ENCODE measurements at regions not wholly inside any gene's neighbourhood (a gene's known extent, or its start where the extent isn't known, plus 50 kb on each side); places are given as distances from the start of the nearest gene placed in this dataset.

DNA sequence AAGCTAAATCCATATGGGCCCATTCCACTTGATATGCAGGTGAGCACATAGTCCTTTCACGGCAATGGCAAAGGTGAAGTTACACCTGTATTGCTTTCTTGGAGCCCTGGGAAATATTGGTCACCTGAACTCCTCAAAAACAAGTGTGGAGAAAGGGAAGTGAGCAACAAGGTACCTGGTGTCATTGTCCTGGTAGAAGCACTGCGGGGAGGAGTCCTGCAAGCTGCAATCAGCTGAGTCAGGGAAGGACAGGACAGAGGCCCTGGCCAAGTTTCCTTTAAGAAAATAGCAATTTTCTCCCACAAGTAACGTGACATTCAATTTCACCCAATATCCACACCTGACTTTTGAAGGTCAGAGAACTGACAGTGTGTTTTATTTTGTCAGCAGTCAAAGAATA is 389.1 kb downstream of the IRS2 start:
- ATAC-seq (ENCODE audit: low read depth) (no peak), DNase-seq (no peak)
- Histone ChIP-seq H3K9ac (ENCODE audit: low read depth, low read length) (no peak overlapping the region), H3K79me1 (ENCODE audit: low read depth in 1 of 2, low read length in 2 of 2) (no peaks in the 10 kb centered on the region), H3K4me3 (ENCODE audit: insufficient read depth, low read depth, low read length) (no peak overlapping the region), H2AFZ (replicated peaks; ENCODE audit: low read length, poor library complexity) (no peak overlapping the region), H3K36me3 (ENCODE audit: control insufficient read depth, insufficient read depth, low read length) (no peaks in the 10 kb centered on the region), H2BK15ac (ENCODE audit: low read depth, low read length) (no peak overlapping the region), H3K27ac (ENCODE audit: insufficient read depth, low read length) (no peak overlapping the region), H3K18ac (ENCODE audit: low read depth, low read length) (no peak overlapping the region), H3K9me3 (ENCODE audit: control insufficient read depth, insufficient read depth, low read length) (no peaks in the 10 kb centered on the region), H3K56ac (ENCODE audit: extremely low read depth, insufficient read depth, low read length) (no peak overlapping the region), H3K9me1 (ENCODE audit: insufficient read depth, low read length) (no peaks in the 10 kb centered on the region), H4K91ac (ENCODE audit: insufficient read depth, low read depth, low read length) (no peak overlapping the region), H2AK5ac (ENCODE audit: low read depth, low read length) (no peak overlapping the region), H2AK9ac (replicated peaks; ENCODE audit: low read depth, low read length, poor library complexity) (no peak overlapping the region), H3K4me1 (ENCODE audit: control insufficient read depth, insufficient read depth, low read length) (no peaks in the 10 kb centered on the region), H2BK5ac (ENCODE audit: low read depth, low read length, poor library complexity, severe bottlenecking) (no peak overlapping the region), H4K8ac (ENCODE audit: low read depth in 2 of 2, low read length in 2 of 2) (no peak overlapping the region), H3K14ac (replicated peaks; ENCODE audit: low read depth, low read length) (no peak overlapping the region), H4K5ac (ENCODE audit: low read depth, low read length) (no peak overlapping the region), H3K23ac (ENCODE audit: low read depth, low read length) (no peak overlapping the region), H3K27me3 (ENCODE audit: control insufficient read depth, insufficient read depth, low read length) (no peaks in the 10 kb centered on the region), H2BK20ac (ENCODE audit: low read depth, low read length) (no peak overlapping the region), H2BK120ac (ENCODE audit: low read depth, low read length) (no peak overlapping the region), H3K4ac (ENCODE audit: low read depth, low read length) (no peak overlapping the region), H4K20me1 (ENCODE audit: insufficient read depth, low read length) (no peaks in the 10 kb centered on the region), H3K4me2 (ENCODE audit: low read depth, low read length) (no peak overlapping the region)
- intact Hi-C loops (cut with micrococcal nuclease): loop anchor here (10.0 kb wide), 1 partner anchor 228 kb away; no protein-coding TSS in a partner anchor
- POLR2A ChIA-PET (ENCODE audit: unreplicated experiment): no interaction called here
- in situ Hi-C loops (cut with MboI; ENCODE audit: low sequenced_read_pairs): no loop called here
- dilution Hi-C loops (cut with HindIII; ENCODE audit: low sequenced_read_pairs, unreplicated experiment): no loop called here
- no TSS peak for BruUV-seq (replicated peaks)
- no peak for TF ChIP-seq CEBPB (IDR thresholded peaks at IDR 0.05; ENCODE audit: low read depth, low read length)
- TF ChIP-seq MAFK (IDR thresholded peaks at IDR 0.05; ENCODE audit: low read depth, low read length): no peak
- no peak for TF ChIP-seq RCOR1 (IDR thresholded peaks at IDR 0.05; ENCODE audit: insufficient replicate concordance, low read length)
- TF ChIP-seq, protein P1, sequence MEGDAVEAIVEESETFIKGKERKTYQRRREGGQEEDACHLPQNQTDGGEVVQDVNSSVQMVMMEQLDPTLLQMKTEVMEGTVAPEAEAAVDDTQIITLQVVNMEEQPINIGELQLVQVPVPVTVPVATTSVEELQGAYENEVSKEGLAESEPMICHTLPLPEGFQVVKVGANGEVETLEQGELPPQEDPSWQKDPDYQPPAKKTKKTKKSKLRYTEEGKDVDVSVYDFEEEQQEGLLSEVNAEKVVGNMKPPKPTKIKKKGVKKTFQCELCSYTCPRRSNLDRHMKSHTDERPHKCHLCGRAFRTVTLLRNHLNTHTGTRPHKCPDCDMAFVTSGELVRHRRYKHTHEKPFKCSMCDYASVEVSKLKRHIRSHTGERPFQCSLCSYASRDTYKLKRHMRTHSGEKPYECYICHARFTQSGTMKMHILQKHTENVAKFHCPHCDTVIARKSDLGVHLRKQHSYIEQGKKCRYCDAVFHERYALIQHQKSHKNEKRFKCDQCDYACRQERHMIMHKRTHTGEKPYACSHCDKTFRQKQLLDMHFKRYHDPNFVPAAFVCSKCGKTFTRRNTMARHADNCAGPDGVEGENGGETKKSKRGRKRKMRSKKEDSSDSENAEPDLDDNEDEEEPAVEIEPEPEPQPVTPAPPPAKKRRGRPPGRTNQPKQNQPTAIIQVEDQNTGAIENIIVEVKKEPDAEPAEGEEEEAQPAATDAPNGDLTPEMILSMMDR (conservative IDR thresholded peaks at IDR 0.05; ENCODE audit: low read depth, low read length): no peak
- TF ChIP-seq MXI1 (IDR thresholded peaks at IDR 0.05; ENCODE audit: borderline replicate concordance, low read depth, low read length): no peak
- TF ChIP-seq RFX5 (IDR thresholded peaks at IDR 0.05; ENCODE audit: low read depth, low read length): no peak
- TF ChIP-seq, protein P2, sequence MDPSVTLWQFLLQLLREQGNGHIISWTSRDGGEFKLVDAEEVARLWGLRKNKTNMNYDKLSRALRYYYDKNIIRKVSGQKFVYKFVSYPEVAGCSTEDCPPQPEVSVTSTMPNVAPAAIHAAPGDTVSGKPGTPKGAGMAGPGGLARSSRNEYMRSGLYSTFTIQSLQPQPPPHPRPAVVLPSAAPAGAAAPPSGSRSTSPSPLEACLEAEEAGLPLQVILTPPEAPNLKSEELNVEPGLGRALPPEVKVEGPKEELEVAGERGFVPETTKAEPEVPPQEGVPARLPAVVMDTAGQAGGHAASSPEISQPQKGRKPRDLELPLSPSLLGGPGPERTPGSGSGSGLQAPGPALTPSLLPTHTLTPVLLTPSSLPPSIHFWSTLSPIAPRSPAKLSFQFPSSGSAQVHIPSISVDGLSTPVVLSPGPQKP (IDR thresholded peaks at IDR 0.05; ENCODE audit: borderline replicate concordance, low read depth, low read length): no peak
- TF ChIP-seq BHLHE40 (IDR thresholded peaks at IDR 0.05; ENCODE audit: low read depth, low read length): no peak
- CTCF ChIA-PET: no interaction called here
- WGBS, 2 experiments (ENCODE audit: extremely low coverage in 2 of 2, insufficient read length in 1 of 2): no CpG with 5 or more reads among the region's 3 CpGs

Data from IMR-90 (cell line).